Gastrocnemius medialis (tissue), 4 donors: ENCODE measurements at regions not wholly inside any gene's neighbourhood (a gene's known extent, or its start where the extent isn't known, plus 50 kb on each side); places are given as distances from the start of the nearest gene placed in this dataset.

ENCODE experiments used
- POLR2A ChIP-seq, 2 donors: fragments of 450-650 bp; IDR thresholded peaks; one replicate each; pipeline ENCODE4 v1.6.1; 2017; ENCODE audit warnings: antibody characterized with exemption in 2 of 2, mild to moderate bottlenecking in 2 of 2, moderate library complexity in 2 of 2
- TF ChIP-seq, protein P1 (sequence below), 5 experiments: fragments of 450-650 bp in 3 of 5; fragments of 200-600 bp in 2 of 5; sonication (generic) in 2 of 5; IDR thresholded peaks in 4 of 5; conservative IDR thresholded peaks in 1 of 5; 1 replicate in 4 of 5; 2 replicates in 1 of 5; pipeline ENCODE4 v1.5.1; 2016 to 2019; ENCODE audit warnings: antibody characterized with exemption in 5 of 5, mild to moderate bottlenecking in 3 of 5, moderate library complexity in 3 of 5

DNA sequence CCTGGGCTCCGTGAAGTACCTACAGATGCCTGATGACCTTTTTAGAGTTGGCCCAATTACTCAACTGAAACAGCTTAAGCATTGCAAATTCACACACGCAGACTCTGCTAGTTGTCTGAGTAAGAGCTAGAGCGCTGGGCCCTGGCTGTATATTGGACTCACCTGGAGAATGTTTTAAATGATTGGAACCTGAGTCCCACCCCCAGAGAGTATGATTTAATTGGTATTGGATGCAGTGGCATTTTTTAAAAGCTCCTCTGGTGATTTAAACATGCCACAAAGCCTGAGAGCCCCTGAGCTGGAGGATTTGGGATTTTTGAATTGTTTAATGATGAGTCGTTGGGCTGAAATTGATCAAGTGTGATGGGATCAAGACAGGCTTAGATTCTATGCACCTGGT is 143.9 kb upstream of the SDK2 start:
- TF ChIP-seq POLR2A (IDR thresholded peaks at IDR 0.05) = no peak
- TF ChIP-seq, protein P1, sequence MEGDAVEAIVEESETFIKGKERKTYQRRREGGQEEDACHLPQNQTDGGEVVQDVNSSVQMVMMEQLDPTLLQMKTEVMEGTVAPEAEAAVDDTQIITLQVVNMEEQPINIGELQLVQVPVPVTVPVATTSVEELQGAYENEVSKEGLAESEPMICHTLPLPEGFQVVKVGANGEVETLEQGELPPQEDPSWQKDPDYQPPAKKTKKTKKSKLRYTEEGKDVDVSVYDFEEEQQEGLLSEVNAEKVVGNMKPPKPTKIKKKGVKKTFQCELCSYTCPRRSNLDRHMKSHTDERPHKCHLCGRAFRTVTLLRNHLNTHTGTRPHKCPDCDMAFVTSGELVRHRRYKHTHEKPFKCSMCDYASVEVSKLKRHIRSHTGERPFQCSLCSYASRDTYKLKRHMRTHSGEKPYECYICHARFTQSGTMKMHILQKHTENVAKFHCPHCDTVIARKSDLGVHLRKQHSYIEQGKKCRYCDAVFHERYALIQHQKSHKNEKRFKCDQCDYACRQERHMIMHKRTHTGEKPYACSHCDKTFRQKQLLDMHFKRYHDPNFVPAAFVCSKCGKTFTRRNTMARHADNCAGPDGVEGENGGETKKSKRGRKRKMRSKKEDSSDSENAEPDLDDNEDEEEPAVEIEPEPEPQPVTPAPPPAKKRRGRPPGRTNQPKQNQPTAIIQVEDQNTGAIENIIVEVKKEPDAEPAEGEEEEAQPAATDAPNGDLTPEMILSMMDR (IDR thresholded peaks at IDR 0.05 in 4 of 5, conservative IDR thresholded peaks at IDR 0.05 in 1 of 5) = no peak
